Lung (tissue), 11 donors: ENCODE measurements at regions not wholly inside any gene's neighbourhood (a gene's known extent, or its start where the extent isn't known, plus 50 kb on each side); places are given as distances from the start of the nearest gene placed in this dataset.

ENCODE experiments used
- ATAC-seq: fragments of 200-7000 bp; cut with Tn5 transposase; one replicate; pipeline ENCODE4 v1.9.1; 2020; ENCODE audit warnings: moderate number of reproducible peaks; ENCODE audit not compliant: insufficient read depth, low FRiP score
- DNase-seq, 3 donors: peaks; one replicate each; pipeline ENCODE4 v3.0.0-alpha.2; 2013 to 2017
- H3K27ac ChIP-seq, 2 donors: one replicate each; pipeline ENCODE4 v1.5.1; 2013; ENCODE audit warnings: mild to moderate bottlenecking in 2 of 2, moderate library complexity in 2 of 2, control low read depth in 1 of 2, inconsistent platforms in 1 of 2, low read depth in 1 of 2, low read length in 1 of 2
- H3K27me3 ChIP-seq, 3 donors: one replicate each; pipeline ENCODE4 v1.5.1; 2013; ENCODE audit warnings: low read length in 2 of 3; ENCODE audit not compliant: control insufficient read depth in 3 of 3, insufficient read depth in 3 of 3
- H3K36me3 ChIP-seq, 4 donors: one replicate each; pipeline ENCODE4 v1.5.1; 2013; ENCODE audit warnings: low read length in 4 of 4, mild to moderate bottlenecking in 1 of 4, moderate library complexity in 1 of 4; ENCODE audit not compliant: control insufficient read depth in 4 of 4, insufficient read depth in 4 of 4
- H3K4me1 ChIP-seq, 5 donors: one replicate each; pipeline ENCODE4 v1.5.1; 2013; ENCODE audit warnings: low read length in 5 of 5, mild to moderate bottlenecking in 2 of 5, moderate library complexity in 1 of 5; ENCODE audit not compliant: control insufficient read depth in 5 of 5, insufficient read depth in 5 of 5
- H3K4me3 ChIP-seq: one replicate; pipeline ENCODE4 v1.5.1; 2013; ENCODE audit warnings: mild to moderate bottlenecking, control low read depth, moderate library complexity
- H3K9ac ChIP-seq, 2 donors: one replicate each; pipeline ENCODE4 v1.5.1; 2013; ENCODE audit warnings: low read length in 2 of 2, control low read depth in 1 of 2; ENCODE audit not compliant: insufficient read depth in 1 of 2
- H3K9me3 ChIP-seq, 4 donors: one replicate each; pipeline ENCODE4 v1.5.1; 2013; ENCODE audit warnings: low read length in 3 of 4, mild to moderate bottlenecking in 1 of 4, moderate library complexity in 1 of 4; ENCODE audit not compliant: control insufficient read depth in 4 of 4, insufficient read depth in 3 of 4
- CTCF ChIP-seq: IDR thresholded peaks from 2 replicates; pipeline ENCODE4 v1.5.1; 2012; ENCODE audit warnings: mild to moderate bottlenecking; ENCODE audit errors: control extremely low read depth, extremely low read depth
- WGBS, 2 donors: extraction: QIAGEN DNeasy Blood & Tissue Kit; methylation state at CpG; one replicate each; pipeline ENCODE4 v1.1.7; 2013; 5-methylcytosine and 5-hydroxymethylcytosine counted together
- donor health status: control.
- donor health status: control.
- donor health status: Bipolar disorder and iron deficiency.
- donor health status: healthy.
- donor health status: DM: yes; HTN: yes; CAD: no.

- 82 to 93% methylated on average over 2 of the region's 2 CpGs for WGBS, 2 donors
- Histone ChIP-seq H3K9ac (no peak overlapping the region), H3K27ac (no peak overlapping the region), H3K4me3 (no peak overlapping the region), H3K27me3 (no peaks in the 10 kb centered on the region), H3K4me1 (no peaks in the 10 kb centered on the region), H3K9me3 (no peaks in the 10 kb centered on the region), H3K36me3 (no peaks in the 10 kb centered on the region)
- ATAC-seq, result no peak
- TF ChIP-seq CTCF, result no peak
- DNase-seq, result no peak
Measured at GRCh38 chr22:34709641-34710040, 356.3 kb upstream of the ISX start.

- no peak for DNase-seq
- Histone ChIP-seq H3K36me3 (no peaks in the 10 kb centered on the region), H3K4me1 (no peaks in the 10 kb centered on the region), H3K4me3 (no peak overlapping the region), H3K9me3 (peaks cover 0 to 4% (median 0%) of the 10 kb centered on the region in 4 donors), H3K27me3 (no peaks in the 10 kb centered on the region), H3K9ac (no peak overlapping the region), H3K27ac (no peak overlapping the region)
- TF ChIP-seq CTCF, result no peak
- WGBS, 2 donors, result 62 to 65% methylated on average over 2 of the region's 2 CpGs
- ATAC-seq, result no peak
Measured at GRCh38 chr22:34722901-34723300, 343.1 kb upstream of the ISX start.

- 82 to 92% methylated on average over 1 of the region's 1 CpG for WGBS, 2 donors
- ATAC-seq, result no peak
- H3K4me3 ChIP-seq, result no peak overlapping the region
- peaks cover 0 to 2% (median 0%) of the 10 kb centered on the region in 4 donors for H3K9me3 ChIP-seq
- no peak for DNase-seq
- no peaks in the 10 kb centered on the region for H3K36me3 ChIP-seq
- no peak overlapping the region for H3K27ac ChIP-seq
- H3K4me1 ChIP-seq, result no peaks in the 10 kb centered on the region
- no peak for TF ChIP-seq CTCF
- no peak overlapping the region for H3K9ac ChIP-seq
- no peaks in the 10 kb centered on the region for H3K27me3 ChIP-seq
Measured at GRCh38 chr22:34736081-34736480, 329.9 kb upstream of the ISX start.

GRCh38 chr22:34738661-34739400 lies 327.1 kb upstream of the ISX start:
- no peak for ATAC-seq
- Histone ChIP-seq H3K9me3 (peaks cover 0 to 2% (median 0%) of the 10 kb centered on the region in 4 donors), H3K27ac (no peak overlapping the region), H3K4me1 (no peaks in the 10 kb centered on the region), H3K9ac (no peak overlapping the region), H3K36me3 (no peaks in the 10 kb centered on the region), H3K27me3 (no peaks in the 10 kb centered on the region), H3K4me3 (no peak overlapping the region)
- TF ChIP-seq CTCF, result no peak
- DNase-seq, result no peak
- WGBS, 2 donors, result 57 to 65% methylated on average over 3 of the region's 3 CpGs
